Hypothalamus (tissue), 51 donors: ENCODE measurements at regions not wholly inside any gene's neighbourhood (a gene's known extent, or its start where the extent isn't known, plus 50 kb on each side); places are given as distances from the start of the nearest gene placed in this dataset.

Experiments used
- DNase-seq, 51 donors: peaks; one replicate each; lab custom pipeline; 2025; lab: John Stamatoyannopoulos, UW

DNA sequence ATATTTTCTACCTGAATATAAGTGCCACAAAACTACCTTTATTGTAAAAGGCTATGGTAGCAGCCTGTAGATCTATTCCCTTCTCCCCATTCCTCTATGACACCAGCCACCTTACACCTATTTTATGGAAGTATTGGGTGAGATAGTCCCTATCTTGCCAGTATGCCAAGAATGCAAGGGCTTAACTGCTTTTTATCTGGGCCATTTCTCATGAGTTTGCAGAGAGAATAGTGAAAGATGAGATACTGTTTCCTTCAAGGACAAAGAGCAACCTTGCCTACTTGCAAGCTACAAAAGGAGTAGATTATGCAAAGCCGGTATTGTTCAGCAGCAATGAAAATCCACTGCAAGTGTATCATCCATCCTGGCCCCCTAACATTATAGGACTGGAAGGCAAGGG is 1775.6 kb upstream of the SEL1L start:
- no peak for DNase-seq

DNA sequence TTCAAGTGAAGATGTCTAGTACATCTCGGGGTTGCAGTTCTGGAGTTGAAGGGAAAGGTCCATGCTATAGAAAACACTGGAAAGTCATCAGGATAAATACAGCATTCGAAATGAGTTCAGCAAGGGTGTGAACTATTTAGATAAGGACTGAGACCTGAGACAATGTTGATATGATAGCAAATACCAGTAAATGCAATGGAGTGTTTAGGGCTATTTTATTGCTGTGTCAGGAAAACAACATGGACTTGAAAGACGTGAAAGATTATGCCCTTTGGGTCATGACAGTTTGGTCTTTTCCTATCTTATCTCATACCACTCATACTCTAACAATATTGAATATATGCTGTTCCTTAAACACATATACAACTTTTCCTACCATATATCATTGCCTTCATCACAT is 1776.2 kb upstream of the SEL1L start:
- no peak for DNase-seq

- no peak for DNase-seq
Observed at GRCh38 chr14:83312511-83312910, 1778.9 kb upstream of the SEL1L start.

- no peak for DNase-seq
Observed at GRCh38 chr14:83314764-83315163, 1781.1 kb upstream of the SEL1L start.

GRCh38 chr14:83316356-83316755 is 1782.7 kb upstream of the SEL1L start:
- DNase-seq: no peak

DNA sequence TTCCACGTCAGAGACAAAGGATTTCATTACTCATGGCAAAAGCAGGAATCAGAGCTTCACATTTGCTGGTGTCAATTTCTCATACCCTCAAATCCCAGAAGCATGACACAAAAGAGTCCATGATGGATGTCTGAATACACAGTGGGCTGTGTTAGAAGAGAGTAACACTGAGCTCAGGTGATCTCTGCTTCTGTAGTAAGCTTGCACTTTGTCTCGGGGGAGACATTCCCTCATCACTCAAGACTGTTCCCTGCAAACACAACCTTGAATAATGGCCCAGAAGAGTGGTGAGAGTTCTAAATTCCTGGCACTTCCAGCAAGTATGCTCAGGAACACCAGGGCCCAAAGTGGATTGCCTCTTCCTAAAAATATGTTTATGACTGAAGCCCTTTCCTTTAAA is 1787.2 kb upstream of the SEL1L start:
- DNase-seq: no peak

DNA sequence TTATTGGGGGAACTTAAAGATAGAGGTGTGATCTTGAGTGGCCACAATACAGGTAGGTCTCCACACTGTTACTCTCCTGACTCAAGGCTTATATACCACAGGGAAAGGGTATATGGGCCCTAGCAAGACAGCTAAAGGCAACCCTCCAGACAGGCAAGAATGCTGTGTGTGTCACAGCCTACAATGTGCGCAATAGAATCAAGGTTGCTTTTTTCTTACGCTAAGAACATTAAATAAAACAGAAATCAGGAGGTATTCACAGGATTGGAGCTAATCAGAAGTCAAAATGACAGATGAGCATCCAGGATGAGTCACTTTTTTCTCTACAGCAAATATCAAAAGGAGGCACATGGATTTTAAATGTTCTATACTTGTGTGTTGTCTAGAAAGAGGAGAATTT is 1797.9 kb upstream of the SEL1L start:
- no peak for DNase-seq

- DNase-seq: no peak
Observed at GRCh38 chr14:83342590-83342989, 1808.9 kb upstream of the SEL1L start.

DNA sequence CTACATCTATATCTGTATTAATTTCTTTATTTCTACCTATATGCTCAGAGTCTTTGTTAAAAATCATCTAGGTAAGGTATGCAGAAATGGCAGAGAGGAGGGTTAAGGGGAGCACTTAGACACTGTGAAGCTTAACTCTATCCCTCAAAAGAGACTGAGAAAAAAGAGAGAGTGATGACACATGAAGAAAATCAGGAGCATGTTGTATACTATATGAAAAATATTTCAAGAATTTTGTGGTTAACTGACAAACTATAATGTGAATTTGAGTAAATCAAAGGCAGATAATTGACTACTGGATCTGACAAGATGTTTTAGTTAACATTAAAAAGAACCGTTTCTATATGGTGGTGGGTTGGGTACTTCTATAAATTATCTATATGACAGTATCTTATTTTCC is 1814.2 kb upstream of the SEL1L start:
- DNase-seq: no peak

- DNase-seq: no peak
Observed at GRCh38 chr14:83355609-83356008, 1822.0 kb upstream of the SEL1L start.

- no peak for DNase-seq
Observed at GRCh38 chr14:83356080-83356479, 1822.4 kb upstream of the SEL1L start.

GRCh38 chr14:83372271-83372670 is 1838.6 kb upstream of the SEL1L start:
- DNase-seq: no peak

DNA sequence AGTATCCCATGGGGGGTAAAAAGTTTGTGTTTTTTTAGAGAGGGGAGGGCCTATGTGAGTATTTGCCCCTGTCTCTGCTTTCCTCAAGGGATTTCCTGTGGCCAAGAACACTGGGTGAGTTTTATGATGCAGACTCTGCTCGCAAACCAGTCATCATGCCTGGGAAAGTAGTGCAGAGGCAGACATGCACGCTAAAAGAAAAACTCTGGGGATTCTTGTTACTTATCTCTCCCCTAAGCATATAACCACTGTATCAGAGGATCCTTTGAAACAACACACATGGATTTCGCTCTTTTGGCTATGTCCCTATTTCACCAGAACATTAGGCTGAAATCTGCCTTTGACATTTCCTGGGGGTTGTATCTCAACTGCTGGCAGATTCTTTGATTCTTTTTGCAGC is 1845.8 kb upstream of the SEL1L start:
- no peak for DNase-seq

- DNase-seq: no peak
Observed at GRCh38 chr14:83384253-83384652, 1850.6 kb upstream of the SEL1L start.

DNA sequence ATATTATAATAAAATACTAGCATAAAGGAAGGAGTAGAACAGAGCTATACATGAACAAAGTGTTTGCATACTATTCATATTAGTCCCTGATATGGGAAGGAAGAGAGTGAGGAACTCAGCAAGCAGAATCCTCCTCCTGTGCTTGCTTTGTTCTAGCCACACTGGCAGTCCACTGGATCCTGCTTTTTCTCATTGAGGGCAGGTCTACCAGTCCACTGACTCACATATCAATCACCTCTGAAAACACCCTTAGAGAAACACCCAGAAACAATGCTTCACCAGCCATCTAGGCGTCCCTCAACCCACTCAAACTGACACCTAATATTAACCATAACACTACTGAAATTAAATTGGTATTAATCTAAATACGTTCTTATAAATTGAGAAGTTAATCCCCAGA is 1861.7 kb upstream of the SEL1L start:
- no peak for DNase-seq

DNA sequence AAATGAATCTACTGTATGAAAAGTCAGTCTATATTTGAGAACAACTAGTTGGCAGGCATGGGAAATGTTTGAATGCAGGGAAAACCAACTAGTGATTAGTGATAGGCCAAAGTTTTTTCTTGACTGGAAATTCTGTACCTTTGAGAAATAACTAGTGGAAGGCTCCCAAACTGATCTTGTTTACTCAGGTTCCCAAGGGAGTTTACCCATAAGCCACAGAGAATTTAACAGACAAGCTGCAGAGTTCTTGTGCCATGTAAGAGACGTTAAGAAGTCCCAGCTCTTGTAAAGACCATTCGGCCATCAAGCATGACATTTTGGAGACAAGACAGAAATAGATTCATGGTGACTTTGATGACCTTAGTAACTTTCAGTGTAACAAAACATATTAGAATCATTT is 1882.8 kb upstream of the SEL1L start:
- no peak for DNase-seq

DNA sequence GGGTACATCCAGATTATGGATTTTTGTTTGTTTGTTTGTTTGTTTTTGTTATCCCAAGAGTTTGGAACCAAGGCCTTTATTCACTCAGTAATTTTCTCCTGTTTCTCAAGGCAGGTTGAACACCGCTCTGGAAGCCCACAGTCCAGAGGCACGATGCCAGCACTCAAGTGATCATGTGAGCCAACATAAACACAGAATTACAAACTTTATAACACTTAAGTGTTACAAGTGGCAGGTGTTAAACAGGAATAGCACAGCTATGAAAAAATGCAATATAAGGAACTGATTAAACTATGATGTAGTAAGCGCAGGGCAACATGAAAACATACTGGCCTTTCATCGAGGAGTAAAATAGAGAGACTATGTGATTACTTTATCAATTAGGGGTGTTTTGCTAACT is 1885.8 kb upstream of the SEL1L start:
- DNase-seq: no peak

DNA sequence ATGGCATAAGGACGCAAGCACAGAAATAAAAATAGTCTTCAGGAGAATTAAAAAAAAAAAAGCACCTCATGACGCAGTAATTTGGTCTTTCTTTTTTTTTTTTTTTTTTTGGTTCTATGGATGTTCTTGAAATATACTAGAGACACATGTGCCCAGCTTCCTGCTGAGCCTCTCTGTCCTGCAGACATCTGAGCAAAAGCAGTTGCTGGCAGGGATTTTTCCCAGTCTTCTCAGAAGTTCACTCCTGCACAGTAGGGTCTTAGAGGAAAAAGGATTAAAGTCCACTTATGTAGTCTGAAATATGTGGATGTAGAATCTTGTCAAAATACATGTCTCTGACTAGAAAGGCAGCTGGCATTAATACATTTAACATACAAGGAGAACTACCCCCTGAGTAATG is 1888.1 kb upstream of the SEL1L start:
- DNase-seq: no peak

- DNase-seq: no peak
Observed at GRCh38 chr14:83425138-83425537, 1891.5 kb upstream of the SEL1L start.

GRCh38 chr14:83425706-83426105 is 1892.1 kb upstream of the SEL1L start:
- no peak for DNase-seq

- no peak for DNase-seq
Observed at GRCh38 chr14:83433618-83434017, 1900.0 kb upstream of the SEL1L start.

DNA sequence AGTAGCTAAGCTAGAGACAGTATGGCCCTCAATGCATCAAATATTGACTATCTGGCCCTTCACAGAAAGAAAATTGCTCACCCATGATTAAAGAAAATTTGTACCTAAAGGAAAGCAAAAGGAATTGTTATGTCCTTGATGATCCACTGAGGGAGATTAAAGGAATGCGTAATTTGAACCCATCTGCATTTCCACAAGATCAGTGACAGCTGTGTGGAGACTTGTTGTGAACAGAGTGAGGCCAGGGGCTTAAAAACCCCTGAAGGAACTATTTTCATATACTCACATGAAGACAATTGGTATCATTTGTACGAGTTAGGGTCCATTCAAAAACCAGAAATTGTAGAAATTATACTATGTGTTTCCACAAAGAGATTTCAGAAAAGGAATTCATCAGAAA is 1908.1 kb upstream of the SEL1L start:
- DNase-seq: no peak

GRCh38 chr14:83455561-83455960 is 1921.9 kb upstream of the SEL1L start:
- no peak for DNase-seq

DNA sequence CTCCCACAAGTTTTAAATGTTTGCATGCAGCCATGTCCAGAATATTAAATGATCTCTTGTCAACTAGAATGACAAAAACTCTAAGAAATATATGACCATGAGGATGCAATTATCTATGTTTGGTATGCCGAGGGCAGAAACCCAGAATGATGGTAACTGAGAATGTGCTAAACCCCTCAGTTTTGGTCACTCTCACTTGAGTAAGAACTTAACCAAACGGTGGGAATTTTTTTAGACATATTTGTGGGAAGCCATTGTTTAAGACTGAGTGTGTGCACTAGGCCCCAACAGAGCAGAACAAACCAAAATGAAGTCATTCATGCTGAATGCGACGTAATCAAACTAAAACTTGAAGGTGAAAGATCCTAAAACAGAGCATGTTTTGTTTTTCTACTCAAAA is 1927.9 kb upstream of the SEL1L start:
- DNase-seq: no peak
